ENCODE measurements at regions not wholly inside any gene's neighbourhood (a gene's known extent, or its start where the extent isn't known, plus 50 kb on each side); places are given as distances from the start of the nearest gene placed in this dataset.

- TF ChIP-seq CTCF (IDR thresholded peaks at IDR 0.05) (no peak), EP300 (IDR thresholded peaks at IDR 0.05) (no peak), POLR2A (IDR thresholded peaks at IDR 0.05) (no peak)
Observed at GRCh38 chr6:133673056-133673455, 215.9 kb upstream of the TCF21 start.

Data from tibial nerve (tissue), 4 donors.